ENCODE measurements at regions not wholly inside any gene's neighbourhood (a gene's known extent, or its start where the extent isn't known, plus 50 kb on each side); places are given as distances from the start of the nearest gene placed in this dataset.

- Histone ChIP-seq H3K4me3 (replicated peaks in 1 of 3; ENCODE audit: insufficient read depth in 1 of 3, low read depth in 1 of 3, low read length in 3 of 3) (no peak overlapping the region), H3K27me3 (ENCODE audit: control insufficient read depth in 2 of 2, insufficient read depth in 2 of 2, low read length in 2 of 2) (no peaks in the 10 kb centered on the region), H3K9me1 (replicated peaks; ENCODE audit: control insufficient read depth, extremely low read depth, insufficient read depth, low read length) (no peaks in the 10 kb centered on the region), H2AFZ (ENCODE audit: low read depth, low read length) (no peak overlapping the region), H3K4me2 (ENCODE audit: insufficient read depth, low read length) (no peak overlapping the region), H3K36me3 (ENCODE audit: control insufficient read depth in 2 of 2, extremely low read depth in 1 of 2, insufficient read depth in 2 of 2, low read length in 2 of 2) (no peaks in the 10 kb centered on the region), H3K27ac (ENCODE audit: insufficient read depth, low read depth, low read length) (no peak overlapping the region), H3K79me2 (ENCODE audit: control insufficient read depth, insufficient read depth, low read length) (no peaks in the 10 kb centered on the region), H3K4me1 (ENCODE audit: control insufficient read depth, extremely low read depth, insufficient read depth, low read length) (no peaks in the 10 kb centered on the region), H3K9me3 (replicated peaks; ENCODE audit: control insufficient read depth, insufficient read depth, low read length) (peaks cover 2% of the 10 kb centered on the region), H4K20me1 (replicated peaks; ENCODE audit: control insufficient read depth, extremely low read depth, insufficient read depth, low read length) (no peaks in the 10 kb centered on the region), H3K9ac (replicated peaks; ENCODE audit: extremely low read depth, insufficient read depth, low read length) (no peak overlapping the region)
- TF ChIP-seq POLR2AphosphoS5 (IDR thresholded peaks at IDR 0.05; ENCODE audit: insufficient read depth, low read depth, low read length), result no peak
- no peak for TF ChIP-seq FOS (IDR thresholded peaks at IDR 0.05; ENCODE audit: borderline replicate concordance, insufficient read depth, low read length)
- TF ChIP-seq JUN (IDR thresholded peaks at IDR 0.05; ENCODE audit: borderline replicate concordance, insufficient read depth, insufficient read length, low read depth), result no peak
- TF ChIP-seq EZH2 (IDR thresholded peaks at IDR 0.05; ENCODE audit: borderline replicate concordance, low read depth, low read length, severe bottlenecking), result no peak
- no peak for TF ChIP-seq POLR2A (IDR thresholded peaks at IDR 0.05; ENCODE audit: low read depth, low read length)
- no peak for TF ChIP-seq MYC (IDR thresholded peaks at IDR 0.05; ENCODE audit: low read depth, low read length)
- no peak for TF ChIP-seq GATA2 (IDR thresholded peaks at IDR 0.05; ENCODE audit: insufficient read depth, insufficient read length, low read depth, low read length)
- TF ChIP-seq MAX (IDR thresholded peaks at IDR 0.05; ENCODE audit: insufficient read depth, insufficient read length), result no peak
- dilution Hi-C loops (cut with MboI; ENCODE audit: extremely low pct_ligation_motif_present, low sequenced_read_pairs) (no loop called here), intact Hi-C loops (cut with micrococcal nuclease) (no loop called here)
- CTCF ChIA-PET, result no interaction called here
- BruUV-seq (replicated peaks), result no TSS peak
- FAIRE-seq (no peak), DNase-seq (ENCODE audit: low read depth, low spot score) (no peak)
- POLR2A ChIA-PET, result no interaction called here
These were observed 1045.2 kb downstream of the FLRT2 start for GRCh38 chr14:86575141-86575540.

- no peaks in the 10 kb centered on the region for H3K79me2 ChIP-seq (ENCODE audit: control insufficient read depth, insufficient read depth, low read length)
- H3K36me3 ChIP-seq (ENCODE audit: control insufficient read depth in 2 of 2, extremely low read depth in 1 of 2, insufficient read depth in 2 of 2, low read length in 2 of 2), result no peaks in the 10 kb centered on the region
- no peak overlapping the region for H3K27ac ChIP-seq (ENCODE audit: insufficient read depth, low read depth, low read length)
- H3K9ac ChIP-seq (replicated peaks; ENCODE audit: extremely low read depth, insufficient read depth, low read length), result no peak overlapping the region
- DNase-seq (ENCODE audit: low read depth, low spot score), result no peak
- intact Hi-C loops (cut with micrococcal nuclease), result no loop called here
- dilution Hi-C loops (cut with MboI; ENCODE audit: extremely low pct_ligation_motif_present, low sequenced_read_pairs), result no loop called here
- no peak overlapping the region for H3K4me2 ChIP-seq (ENCODE audit: insufficient read depth, low read length)
- H4K20me1 ChIP-seq (replicated peaks; ENCODE audit: control insufficient read depth, extremely low read depth, insufficient read depth, low read length), result no peaks in the 10 kb centered on the region
- H3K9me1 ChIP-seq (replicated peaks; ENCODE audit: control insufficient read depth, extremely low read depth, insufficient read depth, low read length), result no peaks in the 10 kb centered on the region
- H3K9me3 ChIP-seq (replicated peaks; ENCODE audit: control insufficient read depth, insufficient read depth, low read length), result peaks cover 6% of the 10 kb centered on the region
- TF ChIP-seq POLR2AphosphoS5 (IDR thresholded peaks at IDR 0.05; ENCODE audit: insufficient read depth, low read depth, low read length) (no peak), GATA2 (IDR thresholded peaks at IDR 0.05; ENCODE audit: insufficient read depth, insufficient read length, low read depth, low read length) (no peak), JUN (IDR thresholded peaks at IDR 0.05; ENCODE audit: borderline replicate concordance, insufficient read depth, insufficient read length, low read depth) (no peak), POLR2A (IDR thresholded peaks at IDR 0.05; ENCODE audit: low read depth, low read length) (no peak), MAX (IDR thresholded peaks at IDR 0.05; ENCODE audit: insufficient read depth, insufficient read length) (no peak), MYC (IDR thresholded peaks at IDR 0.05; ENCODE audit: low read depth, low read length) (no peak)
- ChIA-PET POLR2A (no interaction called here), CTCF (no interaction called here)
- no peak overlapping the region for H3K4me3 ChIP-seq (replicated peaks in 1 of 3; ENCODE audit: insufficient read depth in 1 of 3, low read depth in 1 of 3, low read length in 3 of 3)
- no peak overlapping the region for H2AFZ ChIP-seq (ENCODE audit: low read depth, low read length)
- FAIRE-seq, result no peak
- H3K4me1 ChIP-seq (ENCODE audit: control insufficient read depth, extremely low read depth, insufficient read depth, low read length), result no peaks in the 10 kb centered on the region
- no TSS peak for BruUV-seq (replicated peaks)
- no peaks in the 10 kb centered on the region for H3K27me3 ChIP-seq (ENCODE audit: control insufficient read depth in 2 of 2, insufficient read depth in 2 of 2, low read length in 2 of 2)
These were observed 1044.8 kb downstream of the FLRT2 start for GRCh38 chr14:86574778-86575129.
